IPS-11a (cell line): ENCODE measurements at regions not wholly inside any gene's neighbourhood (a gene's known extent, or its start where the extent isn't known, plus 50 kb on each side); places are given as distances from the start of the nearest gene placed in this dataset.

Source experiments
- H3K4me3 ChIP-seq: one replicate; pipeline ENCODE4 v1.5.1; 2013; ENCODE audit warnings: low read depth, low read length, control low read depth

- H3K4me3 ChIP-seq, result peak overlapping the region; percentile 69
Measured at GRCh38 chr12:107318806-107319532, 225.6 kb upstream of the CRY1 start.

- peak overlapping the region; percentile 69 for H3K4me3 ChIP-seq
Measured at GRCh38 chr12:107319533-107320032, 226.2 kb upstream of the CRY1 start.

- peak overlapping the region; percentile 69 for H3K4me3 ChIP-seq
Measured at GRCh38 chr12:107320033-107320928, 226.9 kb upstream of the CRY1 start.

- peak overlapping the region; percentile 69 for H3K4me3 ChIP-seq
Measured at GRCh38 chr12:107320929-107321631, 227.7 kb upstream of the CRY1 start.

GRCh38 chr12:107322063-107322462, 228.7 kb upstream of the CRY1 start:
- H3K4me3 ChIP-seq, result no peak overlapping the region

GRCh38 chr12:107325075-107325608, 231.8 kb upstream of the CRY1 start:
- H3K4me3 ChIP-seq, result no peak overlapping the region

- H3K4me3 ChIP-seq, result no peak overlapping the region
Measured at GRCh38 chr12:107326237-107326636, 232.9 kb upstream of the CRY1 start.

- no peak overlapping the region for H3K4me3 ChIP-seq
Measured at GRCh38 chr12:107327651-107328182, 234.4 kb upstream of the CRY1 start.

- no peak overlapping the region for H3K4me3 ChIP-seq
Measured at GRCh38 chr12:107328442-107329133, 235.2 kb upstream of the CRY1 start.

- no peak overlapping the region for H3K4me3 ChIP-seq
Measured at GRCh38 chr12:107329569-107330324, 236.4 kb upstream of the CRY1 start.

- H3K4me3 ChIP-seq, result no peak overlapping the region
Measured at GRCh38 chr12:107330831-107331431, 237.6 kb upstream of the CRY1 start.

GRCh38 chr12:107331471-107331870, 238.1 kb upstream of the CRY1 start:
- H3K4me3 ChIP-seq, result no peak overlapping the region

GRCh38 chr12:107331912-107332311, 238.6 kb upstream of the CRY1 start:
- H3K4me3 ChIP-seq, result no peak overlapping the region

GRCh38 chr12:107332743-107333142, 239.4 kb upstream of the CRY1 start:
- no peak overlapping the region for H3K4me3 ChIP-seq

- no peak overlapping the region for H3K4me3 ChIP-seq
Measured at GRCh38 chr12:107335802-107336570, 242.6 kb upstream of the CRY1 start.

GRCh38 chr12:107336695-107337094, 243.3 kb upstream of the CRY1 start:
- no peak overlapping the region for H3K4me3 ChIP-seq

- H3K4me3 ChIP-seq, result no peak overlapping the region
Measured at GRCh38 chr12:107337346-107338095, 244.2 kb upstream of the CRY1 start.

- no peak overlapping the region for H3K4me3 ChIP-seq
Measured at GRCh38 chr12:107339487-107339886, 246.1 kb upstream of the CRY1 start.
